HG02885 (cell line): ENCODE measurements at regions not wholly inside any gene's neighbourhood (a gene's known extent, or its start where the extent isn't known, plus 50 kb on each side); places are given as distances from the start of the nearest gene placed in this dataset.

Source experiments
- ATAC-seq: cut with Tn5 transposase; IDR thresholded peaks from one replicate; pipeline ENCODE4 v1.9.1; 2021; ENCODE audit warnings: mild to moderate bottlenecking; ENCODE audit not compliant: unreplicated experiment, poor library complexity

- ATAC-seq, result no peak
These were observed 259.5 kb upstream of the TGFBR2 start for GRCh38 chr3:30346933-30347320.

- ATAC-seq, result peak; percentile 90
These were observed 258.7 kb upstream of the TGFBR2 start for GRCh38 chr3:30347679-30348216.

DNA sequence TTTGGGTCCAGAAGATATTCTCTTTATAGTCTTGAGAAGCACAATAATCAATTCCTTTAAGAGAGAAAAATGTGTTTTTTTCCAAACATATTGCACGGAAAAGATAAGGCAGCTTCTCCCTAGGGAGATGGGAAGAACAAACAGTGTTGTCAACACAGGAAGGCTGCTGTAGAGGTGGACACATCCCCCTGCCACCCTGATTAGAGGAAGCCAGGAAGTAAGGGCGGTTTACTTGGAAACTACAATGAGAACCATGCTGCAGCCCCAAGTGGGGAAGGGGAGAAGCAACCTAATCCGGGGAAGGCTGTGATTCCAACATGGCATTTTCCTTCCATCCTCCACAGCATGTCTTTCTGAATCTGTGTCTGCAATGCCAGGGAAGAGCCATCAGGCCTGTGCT, 256.9 kb upstream of the TGFBR2 start:
- ATAC-seq, result no peak

DNA sequence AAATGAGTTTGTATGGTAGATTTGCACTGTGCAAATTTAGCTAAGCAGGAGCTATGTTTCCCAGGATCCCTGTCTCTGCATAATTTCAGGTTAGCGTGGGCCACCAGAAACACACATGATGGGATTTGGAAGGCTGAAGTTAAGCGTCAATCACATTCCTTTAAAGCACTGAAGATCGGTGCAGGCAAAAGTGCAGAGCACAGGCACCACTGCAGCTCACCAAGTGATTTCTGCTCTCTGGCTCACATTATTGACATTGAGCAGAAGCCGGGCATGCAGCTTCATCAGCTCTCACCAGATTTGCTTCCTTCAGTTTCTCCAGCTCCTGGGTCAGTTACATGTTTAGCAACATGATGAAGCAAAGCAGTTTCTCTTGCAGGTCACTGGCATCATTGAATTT, 256.4 kb upstream of the TGFBR2 start:
- ATAC-seq, result no peak

DNA sequence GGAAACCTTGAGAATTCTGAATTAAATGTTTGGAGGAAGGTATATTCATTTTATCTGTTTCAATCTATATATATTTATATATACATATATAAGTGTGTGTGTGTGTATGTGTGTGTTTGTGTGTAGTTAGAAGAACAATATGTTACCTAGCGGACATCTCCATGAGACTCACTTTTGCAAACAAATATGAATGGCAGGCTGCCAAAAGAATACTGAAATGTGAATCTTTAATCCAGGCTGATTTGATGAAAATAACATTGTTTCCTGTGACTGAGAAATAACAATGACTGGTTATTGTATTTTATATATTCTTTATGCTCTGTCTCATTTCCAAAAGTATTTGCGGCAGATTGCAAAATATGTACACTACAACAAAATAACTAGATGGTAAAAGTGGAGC, 255.5 kb upstream of the TGFBR2 start:
- ATAC-seq, result no peak

GRCh38 chr3:30352410-30353318, 253.7 kb upstream of the TGFBR2 start:
- no peak for ATAC-seq

- peak; percentile 97 for ATAC-seq
These were observed 252.5 kb upstream of the TGFBR2 start for GRCh38 chr3:30353711-30354467.

GRCh38 chr3:30354513-30354912, 251.9 kb upstream of the TGFBR2 start:
- ATAC-seq, result no peak

GRCh38 chr3:30354972-30355371, 251.4 kb upstream of the TGFBR2 start:
- ATAC-seq, result no peak

DNA sequence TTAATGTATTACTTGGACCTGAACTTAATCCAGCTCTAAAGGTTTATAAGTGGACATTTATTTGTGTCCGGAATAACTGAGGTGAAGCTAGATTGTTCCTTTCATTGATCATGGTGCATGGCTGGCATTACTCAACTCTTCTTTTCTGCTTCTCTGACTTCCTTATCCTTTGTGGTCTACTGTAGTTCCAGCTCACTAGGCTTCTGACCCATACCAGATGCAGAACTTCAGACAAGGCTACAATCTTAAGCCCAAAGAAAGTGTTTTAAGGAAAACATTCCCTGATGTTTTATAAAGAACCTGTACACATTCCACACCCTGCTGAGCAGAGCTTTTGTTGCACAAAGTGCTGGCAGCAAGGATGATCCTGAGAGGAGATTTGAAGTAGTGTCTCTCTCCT, 250.8 kb upstream of the TGFBR2 start:
- ATAC-seq, result no peak

DNA sequence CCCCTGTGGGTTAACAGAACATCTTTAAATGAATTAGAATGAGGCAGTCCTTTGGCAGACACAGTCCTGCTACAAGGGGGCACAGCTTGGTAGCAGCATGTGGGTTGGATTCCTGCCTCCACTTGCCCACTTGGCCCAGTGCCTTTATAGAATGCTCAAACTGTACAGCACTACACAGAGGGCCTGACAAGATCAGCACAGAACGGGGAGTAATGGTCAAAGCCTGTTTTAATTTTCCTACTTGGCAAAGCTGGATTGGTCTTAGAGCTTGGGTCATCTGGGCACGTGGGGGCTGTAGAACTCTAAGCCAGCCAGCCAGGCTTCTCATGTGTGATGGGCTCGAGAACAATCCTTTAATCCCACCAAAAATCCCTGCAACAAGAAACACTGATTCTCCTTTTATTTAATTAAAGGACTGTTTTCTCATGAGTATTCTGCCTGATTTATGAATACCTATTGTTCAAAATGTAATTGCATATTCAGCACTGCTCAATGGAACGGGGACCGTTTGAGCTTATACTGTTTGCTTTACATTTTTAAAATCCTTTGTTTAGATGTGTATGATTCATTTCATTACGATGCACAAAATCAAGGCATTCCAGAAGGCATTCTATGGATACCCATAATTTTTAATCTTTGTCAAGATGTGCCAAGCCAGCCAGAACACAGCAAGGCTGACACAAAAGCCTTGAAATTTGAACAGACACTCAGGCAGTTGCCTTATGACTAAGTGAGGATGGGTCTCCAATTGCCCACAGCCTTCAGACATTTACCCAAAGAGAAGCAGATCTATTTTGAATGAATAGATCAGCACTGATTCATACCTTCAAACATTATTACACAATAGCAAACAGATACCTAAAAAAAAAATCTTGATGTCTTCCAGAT, 249.3 kb upstream of the TGFBR2 start:
- no peak for ATAC-seq

DNA sequence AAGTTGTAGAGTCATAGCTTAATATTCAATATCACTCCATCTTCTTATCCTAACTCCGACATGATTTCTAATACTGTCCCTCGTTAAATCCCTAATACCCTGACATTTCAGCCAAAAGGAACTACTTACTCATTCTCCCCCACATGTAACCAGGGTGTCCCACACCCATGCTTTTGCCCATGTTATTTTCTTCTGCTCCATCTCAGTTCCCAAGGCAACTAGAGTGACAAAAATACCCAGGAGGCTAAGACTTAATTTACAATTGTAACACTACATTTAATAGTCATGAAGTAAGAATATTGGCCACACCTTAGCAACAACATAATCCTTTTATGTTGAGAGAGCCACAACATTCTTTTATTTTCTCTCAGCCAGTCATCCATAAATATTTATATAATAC, 248.5 kb upstream of the TGFBR2 start:
- ATAC-seq, result no peak

DNA sequence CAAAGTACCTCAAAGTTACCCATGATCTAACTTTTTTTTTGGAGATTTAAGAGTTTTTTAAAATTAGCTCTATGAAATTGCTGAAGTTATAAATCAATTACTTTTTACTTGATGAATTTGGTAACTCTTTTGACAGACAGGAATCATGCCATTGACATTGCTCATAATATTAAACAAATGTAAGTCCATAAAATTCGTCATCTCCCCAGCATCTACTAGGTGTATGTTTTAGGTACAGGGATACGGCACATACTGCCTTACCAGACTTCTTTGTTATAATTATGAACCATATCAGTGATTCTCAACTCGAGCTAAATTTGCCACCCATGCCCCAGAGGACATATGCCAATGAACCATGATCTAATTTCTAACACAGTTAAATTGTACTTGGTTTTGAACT, 247.5 kb upstream of the TGFBR2 start:
- no peak for ATAC-seq

DNA sequence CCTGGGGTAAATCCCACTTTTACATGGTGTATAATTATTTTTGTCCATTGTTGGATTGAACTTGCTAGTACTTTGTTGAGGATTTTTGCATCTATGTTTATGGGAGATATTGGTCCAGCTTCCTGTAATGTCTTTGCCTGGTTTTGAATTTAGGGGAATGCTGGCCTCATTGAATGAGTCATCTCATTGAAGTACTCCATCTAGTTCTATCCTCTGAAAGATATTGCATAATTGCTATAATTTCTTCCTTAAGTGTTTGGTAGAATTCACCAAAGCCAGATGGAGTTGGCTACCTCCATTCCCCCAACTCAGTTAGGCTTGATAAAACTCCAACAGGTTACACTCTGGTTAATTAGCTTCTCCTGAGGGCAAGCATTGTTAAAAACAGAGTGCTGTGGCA, 237.4 kb upstream of the TGFBR2 start:
- ATAC-seq, result no peak

- no peak for ATAC-seq
These were observed 235.6 kb upstream of the TGFBR2 start for GRCh38 chr3:30370681-30371271.

DNA sequence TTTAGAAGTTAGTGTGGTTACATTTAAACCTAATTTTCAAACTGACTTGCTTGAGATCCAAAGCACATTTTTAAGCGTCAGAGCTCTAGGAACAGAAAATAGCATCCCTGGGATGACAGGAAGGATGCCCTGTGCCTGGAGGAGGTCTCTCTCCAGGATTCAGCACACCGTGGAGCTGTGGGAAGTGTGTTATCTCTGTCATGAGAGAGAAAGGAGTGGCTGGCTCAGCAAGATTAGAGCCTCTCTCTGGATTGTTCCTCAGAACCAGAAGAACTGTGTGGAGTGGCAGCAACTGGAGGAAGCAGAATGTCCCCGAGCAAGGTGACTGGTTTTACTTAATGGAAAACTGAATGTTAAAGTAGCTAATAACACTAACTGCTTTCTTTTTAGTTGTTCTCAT, 233.6 kb upstream of the TGFBR2 start:
- ATAC-seq, result no peak

DNA sequence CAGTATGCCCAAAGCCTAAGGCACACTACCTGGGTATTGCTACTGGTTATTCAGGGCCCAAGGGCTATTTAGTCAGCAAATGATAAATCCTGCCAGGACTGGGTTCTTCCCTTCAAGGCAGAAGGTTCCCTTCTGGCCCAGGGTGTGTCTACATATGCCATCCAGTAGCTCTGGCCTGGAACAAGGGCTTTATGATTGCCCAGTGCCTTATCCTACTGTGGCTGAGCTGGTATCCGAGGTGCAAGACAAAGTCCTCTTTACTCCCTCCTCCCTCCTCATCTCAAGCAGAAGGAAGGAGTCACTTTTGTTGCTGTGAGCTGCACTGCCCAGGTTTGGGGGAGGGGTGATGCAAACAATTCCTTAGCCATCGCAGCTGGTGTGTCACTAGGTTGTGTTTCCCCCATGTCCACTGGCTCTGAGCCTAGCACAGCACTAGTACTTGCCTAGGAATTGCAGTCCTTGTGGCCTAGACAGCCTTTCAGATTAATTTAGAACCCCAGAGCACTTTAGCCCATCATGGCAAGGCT, 221.8 kb upstream of the TGFBR2 start:
- no peak for ATAC-seq

- no peak for ATAC-seq
These were observed 213.3 kb upstream of the TGFBR2 start for GRCh38 chr3:30393079-30393478.

DNA sequence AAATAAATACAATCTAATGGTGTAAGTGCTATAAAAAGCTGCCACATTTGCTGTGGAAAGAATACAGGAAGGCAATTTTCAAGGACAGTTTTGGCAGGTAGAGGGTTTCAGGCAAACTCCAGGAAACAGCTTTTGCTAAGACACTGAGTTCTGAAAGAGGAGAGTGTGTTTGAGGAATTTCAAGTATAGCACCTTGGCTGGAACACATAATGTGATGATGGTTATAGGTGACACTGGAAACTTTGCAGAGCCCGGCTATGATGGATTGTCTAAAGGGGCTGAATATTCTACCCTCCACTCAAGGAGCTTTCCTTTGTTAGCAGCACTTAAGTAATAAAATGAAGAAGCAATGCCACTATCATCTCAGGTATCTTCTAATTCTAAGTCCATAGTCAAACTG, 209.4 kb upstream of the TGFBR2 start:
- no peak for ATAC-seq
